Natural killer cell treated with Interleukin-12 subunit alpha and Interleukin-12 subunit beta and Interleukin-15 and Interleukin-18, amount 100 ng/mL, for 72 hours (primary cell): ENCODE measurements at regions not wholly inside any gene's neighbourhood (a gene's known extent, or its start where the extent isn't known, plus 50 kb on each side); places are given as distances from the start of the nearest gene placed in this dataset.

ENCODE experiments used
- ATAC-seq, 2 donors: fragments of 150-1000 bp; cut with Tn5 transposase in 1 of 2; sonication (Bioruptor Pico), chemical (Tn5 transposase) in 1 of 2; 2 replicates each; pipeline ENCODE4 v1.10.0; 2021
- DNase-seq: peaks from one replicate; pipeline ENCODE4 v3.0.0; 2022; ENCODE audit warnings: low spot score
- H3K27ac Mint-ChIP-seq, 2 donors: 1 replicate in 1 of 2; 2 replicates in 1 of 2; pipeline ENCODE4 v1.8.0; 2022; ENCODE audit warnings: mixed read lengths in 2 of 2, mild to moderate bottlenecking in 1 of 2, moderate library complexity in 1 of 2
- H3K27me3 Mint-ChIP-seq, 2 donors: 1 replicate in 1 of 2; 2 replicates in 1 of 2; pipeline ENCODE4 v1.8.0; 2022; ENCODE audit warnings: mixed read lengths in 2 of 2
- H3K36me3 Mint-ChIP-seq: one replicate; pipeline ENCODE4 v1.8.0; 2022; ENCODE audit warnings: mixed read lengths
- H3K4me1 Mint-ChIP-seq, 2 donors: 1 replicate in 1 of 2; 2 replicates in 1 of 2; pipeline ENCODE4 v1.8.0; 2022; ENCODE audit warnings: low read depth in 2 of 2, mixed read lengths in 2 of 2, mild to moderate bottlenecking in 1 of 2
- H3K4me3 Mint-ChIP-seq: one replicate; pipeline ENCODE4 v1.8.0; 2022; ENCODE audit warnings: mixed read lengths
- H3K9me3 Mint-ChIP-seq: 2 replicates; pipeline ENCODE4 v1.8.0; 2022; ENCODE audit warnings: mixed read lengths

GRCh38 chr17:71339206-71339605 lies 781.6 kb upstream of the SOX9 start:
- no peak overlapping the region for H3K4me3 Mint-ChIP-seq

GRCh38 chr17:71342737-71343136 lies 778.1 kb upstream of the SOX9 start:
- ATAC-seq (no peak), DNase-seq (no peak)
- H3K36me3 Mint-ChIP-seq, result no peaks in the 10 kb centered on the region
- H3K27ac Mint-ChIP-seq, result no peak overlapping the region
- H3K4me3 Mint-ChIP-seq, result no peak overlapping the region
- no peaks in the 10 kb centered on the region for H3K4me1 Mint-ChIP-seq
- no peaks in the 10 kb centered on the region for H3K27me3 Mint-ChIP-seq
- peaks cover 10% of the 10 kb centered on the region for H3K9me3 Mint-ChIP-seq

More at GRCh38 chr17:71339206-71339605, 781.6 kb upstream of the SOX9 start:
- DNase-seq, result no peak
- no peaks in the 10 kb centered on the region for H3K36me3 Mint-ChIP-seq
- H3K27me3 Mint-ChIP-seq, result no peaks in the 10 kb centered on the region
- ATAC-seq, result no peak
- H3K4me1 Mint-ChIP-seq, result no peaks in the 10 kb centered on the region
- no peak overlapping the region for H3K27ac Mint-ChIP-seq
- peaks cover 7% of the 10 kb centered on the region for H3K9me3 Mint-ChIP-seq

- Mint-ChIP-seq H3K4me1 (no peaks in the 10 kb centered on the region), H3K27me3 (no peaks in the 10 kb centered on the region), H3K36me3 (no peaks in the 10 kb centered on the region), H3K9me3 (peaks cover 9% of the 10 kb centered on the region), H3K27ac (no peak overlapping the region), H3K4me3 (no peak overlapping the region)
- ATAC-seq, result no peak
- DNase-seq, result no peak
Measured at GRCh38 chr17:71349908-71350600, 770.8 kb upstream of the SOX9 start.

- no peak for ATAC-seq
- H3K27ac Mint-ChIP-seq, result no peak overlapping the region
- H3K36me3 Mint-ChIP-seq, result peaks cover 7% of the 10 kb centered on the region
- H3K4me3 Mint-ChIP-seq, result no peak overlapping the region
- H3K4me1 Mint-ChIP-seq, result no peaks in the 10 kb centered on the region
- H3K27me3 Mint-ChIP-seq, result no peaks in the 10 kb centered on the region
- no peak for DNase-seq
- H3K9me3 Mint-ChIP-seq, result peaks cover 16% of the 10 kb centered on the region
Measured at GRCh38 chr17:71360301-71360700, 760.5 kb upstream of the SOX9 start.

- H3K36me3 Mint-ChIP-seq, result peaks cover 11% of the 10 kb centered on the region
- no peak overlapping the region for H3K27ac Mint-ChIP-seq
- ATAC-seq (no peak), DNase-seq (no peak)
- no peaks in the 10 kb centered on the region for H3K27me3 Mint-ChIP-seq
- no peak overlapping the region for H3K4me3 Mint-ChIP-seq
- peaks cover 16% of the 10 kb centered on the region for H3K9me3 Mint-ChIP-seq
- no peaks in the 10 kb centered on the region for H3K4me1 Mint-ChIP-seq
Measured at GRCh38 chr17:71361656-71362450, 759.0 kb upstream of the SOX9 start.

- no peaks in the 10 kb centered on the region for H3K27me3 Mint-ChIP-seq
- H3K4me3 Mint-ChIP-seq, result no peak overlapping the region
- H3K4me1 Mint-ChIP-seq, result no peaks in the 10 kb centered on the region
- H3K36me3 Mint-ChIP-seq, result peaks cover 11% of the 10 kb centered on the region
- ATAC-seq, result no peak
- H3K27ac Mint-ChIP-seq, result no peak overlapping the region
- H3K9me3 Mint-ChIP-seq, result peaks cover 11% of the 10 kb centered on the region
- no peak for DNase-seq
Measured at GRCh38 chr17:71363661-71364060, 757.2 kb upstream of the SOX9 start.

- Mint-ChIP-seq H3K4me1 (no peaks in the 10 kb centered on the region), H3K27ac (no peak overlapping the region), H3K27me3 (no peaks in the 10 kb centered on the region), H3K36me3 (no peaks in the 10 kb centered on the region), H3K9me3 (peaks cover 7% of the 10 kb centered on the region), H3K4me3 (no peak overlapping the region)
- DNase-seq (no peak), ATAC-seq (no peak)
Measured at GRCh38 chr17:71371809-71372208, 749.0 kb upstream of the SOX9 start.

- ATAC-seq, result no peak
Measured at GRCh38 chr17:71375948-71376347, 744.9 kb upstream of the SOX9 start.

GRCh38 chr17:71376933-71377332 lies 743.9 kb upstream of the SOX9 start:
- H3K9me3 Mint-ChIP-seq, result peaks cover 7% of the 10 kb centered on the region
- no peaks in the 10 kb centered on the region for H3K36me3 Mint-ChIP-seq
- H3K27ac Mint-ChIP-seq, result no peak overlapping the region
- no peak overlapping the region for H3K4me3 Mint-ChIP-seq
- DNase-seq (no peak), ATAC-seq (no peak)
- no peaks in the 10 kb centered on the region for H3K4me1 Mint-ChIP-seq
- H3K27me3 Mint-ChIP-seq, result no peaks in the 10 kb centered on the region

More at GRCh38 chr17:71375948-71376347, 744.9 kb upstream of the SOX9 start:
- H3K4me1 Mint-ChIP-seq, result no peaks in the 10 kb centered on the region
- no peaks in the 10 kb centered on the region for H3K36me3 Mint-ChIP-seq
- H3K9me3 Mint-ChIP-seq, result peaks cover 7% of the 10 kb centered on the region
- DNase-seq, result no peak
- H3K4me3 Mint-ChIP-seq, result no peak overlapping the region
- no peaks in the 10 kb centered on the region for H3K27me3 Mint-ChIP-seq
- no peak overlapping the region for H3K27ac Mint-ChIP-seq

- Mint-ChIP-seq H3K27me3 (no peaks in the 10 kb centered on the region), H3K4me3 (no peak overlapping the region), H3K4me1 (no peaks in the 10 kb centered on the region), H3K36me3 (no peaks in the 10 kb centered on the region), H3K9me3 (peaks cover 7% of the 10 kb centered on the region), H3K27ac (no peak overlapping the region)
- ATAC-seq (no peak), DNase-seq (no peak)
Measured at GRCh38 chr17:71378036-71378435, 742.8 kb upstream of the SOX9 start.

GRCh38 chr17:71378741-71379140 lies 742.1 kb upstream of the SOX9 start:
- Mint-ChIP-seq H3K36me3 (no peaks in the 10 kb centered on the region), H3K9me3 (peaks cover 7% of the 10 kb centered on the region), H3K27ac (no peak overlapping the region), H3K4me1 (no peaks in the 10 kb centered on the region), H3K4me3 (no peak overlapping the region), H3K27me3 (no peaks in the 10 kb centered on the region)
- DNase-seq, result no peak
- no peak for ATAC-seq

GRCh38 chr17:71379512-71379911 lies 741.3 kb upstream of the SOX9 start:
- H3K4me1 Mint-ChIP-seq, result no peaks in the 10 kb centered on the region
- no peak overlapping the region for H3K4me3 Mint-ChIP-seq
- no peak overlapping the region for H3K27ac Mint-ChIP-seq
- ATAC-seq (no peak), DNase-seq (no peak)
- no peaks in the 10 kb centered on the region for H3K27me3 Mint-ChIP-seq
- peaks cover 7% of the 10 kb centered on the region for H3K9me3 Mint-ChIP-seq
- H3K36me3 Mint-ChIP-seq, result no peaks in the 10 kb centered on the region

GRCh38 chr17:71380535-71380934 lies 740.3 kb upstream of the SOX9 start:
- Mint-ChIP-seq H3K27ac (no peak overlapping the region), H3K4me1 (no peaks in the 10 kb centered on the region), H3K4me3 (no peak overlapping the region), H3K9me3 (peaks cover 7% of the 10 kb centered on the region), H3K36me3 (no peaks in the 10 kb centered on the region), H3K27me3 (no peaks in the 10 kb centered on the region)
- no peak for DNase-seq
- ATAC-seq, result no peak

- Mint-ChIP-seq H3K4me3 (no peak overlapping the region), H3K27ac (no peak overlapping the region), H3K9me3 (peaks cover 6% of the 10 kb centered on the region), H3K27me3 (no peaks in the 10 kb centered on the region), H3K36me3 (no peaks in the 10 kb centered on the region), H3K4me1 (no peaks in the 10 kb centered on the region)
- ATAC-seq, result no peak
- DNase-seq, result no peak
Measured at GRCh38 chr17:71380936-71381335, 739.9 kb upstream of the SOX9 start.
